ENCODE measurements at regions not wholly inside any gene's neighbourhood (a gene's known extent, or its start where the extent isn't known, plus 50 kb on each side); places are given as distances from the start of the nearest gene placed in this dataset.

DNA sequence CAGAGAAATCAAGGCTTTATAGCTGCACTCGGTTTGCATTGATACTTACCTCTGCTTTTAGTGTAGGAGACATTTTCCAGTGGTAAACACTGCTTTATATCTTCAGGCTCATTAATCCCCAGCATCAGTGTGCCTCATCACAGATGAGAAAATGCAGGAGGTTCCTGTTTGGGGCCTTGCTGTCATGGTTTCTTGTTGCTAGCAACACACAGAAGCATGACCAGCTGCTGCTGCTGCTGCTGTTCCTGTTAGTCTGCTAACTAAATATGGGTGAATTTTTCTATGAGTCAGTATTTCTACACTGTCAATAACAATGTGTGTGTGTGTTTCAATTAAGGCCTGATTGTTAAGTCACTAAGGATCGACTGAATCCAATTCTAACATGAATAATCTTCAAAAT, 85.8 kb upstream of the RGS1 start:
- TF ChIP-seq, protein P1, sequence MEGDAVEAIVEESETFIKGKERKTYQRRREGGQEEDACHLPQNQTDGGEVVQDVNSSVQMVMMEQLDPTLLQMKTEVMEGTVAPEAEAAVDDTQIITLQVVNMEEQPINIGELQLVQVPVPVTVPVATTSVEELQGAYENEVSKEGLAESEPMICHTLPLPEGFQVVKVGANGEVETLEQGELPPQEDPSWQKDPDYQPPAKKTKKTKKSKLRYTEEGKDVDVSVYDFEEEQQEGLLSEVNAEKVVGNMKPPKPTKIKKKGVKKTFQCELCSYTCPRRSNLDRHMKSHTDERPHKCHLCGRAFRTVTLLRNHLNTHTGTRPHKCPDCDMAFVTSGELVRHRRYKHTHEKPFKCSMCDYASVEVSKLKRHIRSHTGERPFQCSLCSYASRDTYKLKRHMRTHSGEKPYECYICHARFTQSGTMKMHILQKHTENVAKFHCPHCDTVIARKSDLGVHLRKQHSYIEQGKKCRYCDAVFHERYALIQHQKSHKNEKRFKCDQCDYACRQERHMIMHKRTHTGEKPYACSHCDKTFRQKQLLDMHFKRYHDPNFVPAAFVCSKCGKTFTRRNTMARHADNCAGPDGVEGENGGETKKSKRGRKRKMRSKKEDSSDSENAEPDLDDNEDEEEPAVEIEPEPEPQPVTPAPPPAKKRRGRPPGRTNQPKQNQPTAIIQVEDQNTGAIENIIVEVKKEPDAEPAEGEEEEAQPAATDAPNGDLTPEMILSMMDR (IDR thresholded peaks at IDR 0.05; ENCODE audit: low read length): no peak
- no peak for TF ChIP-seq EZH2 (optimal IDR thresholded peaks at IDR 0.05; ENCODE audit: low read depth, low read length)
- no peak for TF ChIP-seq EZH2phosphoT487 (IDR thresholded peaks at IDR 0.05; ENCODE audit: low read length)

All from MM.1S (cell line).